CD4-positive, alpha-beta T cell (primary cell): ENCODE measurements at regions not wholly inside any gene's neighbourhood (a gene's known extent, or its start where the extent isn't known, plus 50 kb on each side); places are given as distances from the start of the nearest gene placed in this dataset.

Experiments
- ATAC-seq: fragments of 200-7000 bp; cut with Tn5 transposase; one replicate; pipeline ENCODE4 v1.10.0; 2022; ENCODE audit warnings: mild to moderate bottlenecking; ENCODE audit not compliant: poor library complexity
- CTCF ChIA-PET: fragments of 350-600 bp; sonication (Branson Sonifier 250); formaldehyde crosslinking; loops from one replicate; lab custom pipeline; 2021; ENCODE audit warnings: antibody characterized with exemption, inconsistent platforms; lab: Charles Lee
- POLR2A ChIA-PET: fragments of 350-600 bp; sonication (Branson Sonifier 250); formaldehyde crosslinking; loops from one replicate; lab custom pipeline; 2021; ENCODE audit warnings: antibody characterized with exemption, inconsistent platforms; lab: Charles Lee
- DNase-seq, 14 experiments: peaks; one replicate each; pipeline ENCODE4 v3.0.0-alpha.2; 2013 to 2020; ENCODE audit warnings: mixed read lengths in 2 of 14
- H3K27ac ChIP-seq, 2 donors: one replicate each; pipeline versions ENCODE4 v1.5.1 to v1.7.0; 2013; ENCODE audit warnings: low read length in 2 of 2, low read depth in 1 of 2, mild to moderate bottlenecking in 1 of 2
- H3K27me3 ChIP-seq, 2 experiments: 1 replicate in 1 of 2; 2 replicates in 1 of 2; pipeline versions ENCODE4 v1.6.1 to v1.7.0; 2013; ENCODE audit warnings: low read length in 2 of 2, control low read depth in 1 of 2, mild to moderate bottlenecking in 1 of 2, moderate library complexity in 1 of 2; ENCODE audit not compliant: insufficient read depth in 2 of 2, control insufficient read depth in 1 of 2
- H3K36me3 ChIP-seq: one replicate; pipeline ENCODE4 v1.6.1; 2013; ENCODE audit warnings: low read length, control low read depth; ENCODE audit not compliant: insufficient read depth
- H3K4me1 ChIP-seq: one replicate; pipeline ENCODE4 v1.6.1; 2013; ENCODE audit warnings: low read length, control low read depth; ENCODE audit not compliant: insufficient read depth
- H3K4me3 ChIP-seq: one replicate; pipeline ENCODE4 v1.5.1; 2013; ENCODE audit warnings: mild to moderate bottlenecking, low read length, moderate library complexity
- H3K9me3 ChIP-seq, 2 experiments: 1 replicate in 1 of 2; 2 replicates in 1 of 2; pipeline versions ENCODE4 v1.6.1 to v1.7.0; 2013; ENCODE audit warnings: low read length in 2 of 2, mild to moderate bottlenecking in 2 of 2, control low read depth in 1 of 2, moderate library complexity in 1 of 2; ENCODE audit not compliant: control insufficient read depth in 1 of 2, insufficient read depth in 1 of 2
- H3K27ac Mint-ChIP-seq: one replicate; pipeline ENCODE4 v1.8.0; 2020; ENCODE audit warnings: mixed read lengths
- H3K27me3 Mint-ChIP-seq: one replicate; pipeline ENCODE4 v1.8.0; 2021; ENCODE audit warnings: mixed read lengths
- H3K36me3 Mint-ChIP-seq: one replicate; pipeline ENCODE4 v1.8.0; 2021; ENCODE audit warnings: low read depth, mixed read lengths
- H3K4me1 Mint-ChIP-seq: one replicate; pipeline ENCODE4 v1.8.0; 2021; ENCODE audit warnings: low read depth, mixed read lengths
- H3K4me3 Mint-ChIP-seq: one replicate; pipeline ENCODE4 v1.8.0; 2020; ENCODE audit warnings: mild to moderate bottlenecking, mixed read lengths
- H3K9me3 Mint-ChIP-seq: one replicate; pipeline ENCODE4 v1.8.0; 2020; ENCODE audit warnings: mixed read lengths
- CTCF ChIP-seq: fragments of 200-600 bp; IDR thresholded peaks from one replicate; pipeline ENCODE4 v1.8.0; 2022; ENCODE audit warnings: antibody characterized with exemption, mild to moderate bottlenecking
- intact Hi-C, 2 experiments: fragments of 100-400 bp; cut with DNase I in 1 of 2; cut with micrococcal nuclease in 1 of 2; formaldehyde crosslinking; loops; one replicate each; pipeline versions ENCODE4 v1.15.1 to v1.9.0; 2023 to 2025; cut with DNase I, micrococcal nuclease

GRCh38 chr9:21552244-21553170 lies 70.4 kb upstream of the IFNE start:
- Histone ChIP-seq H3K27me3 (peaks cover 7 to 26% of the 10 kb centered on the region in 2 experiments), H3K4me1 (no peaks in the 10 kb centered on the region), H3K9me3 (no peaks in the 10 kb centered on the region), H3K4me3 (no peak overlapping the region), H3K36me3 (no peaks in the 10 kb centered on the region), H3K27ac (no peak overlapping the region)
- intact Hi-C loops: loop anchor here (5.0 to 10.0 kb wide), 3 partner anchors 58 to 240 kb away; partner anchors contain the start of gene KLHL9 (in 1 of the 2)
- ChIA-PET CTCF (no interaction called here), POLR2A (no interaction called here)
- Mint-ChIP-seq H3K27ac (no peak overlapping the region), H3K4me1 (peaks cover 18% of the 10 kb centered on the region), H3K36me3 (no peaks in the 10 kb centered on the region), H3K4me3 (no peak overlapping the region), H3K27me3 (peaks cover 34% of the 10 kb centered on the region), H3K9me3 (no peaks in the 10 kb centered on the region)
- DNase-seq (no peak), ATAC-seq (no peak)
- TF ChIP-seq CTCF: no peak

- H3K27me3 Mint-ChIP-seq: peaks cover 43% of the 10 kb centered on the region
- ChIA-PET CTCF (no interaction called here), POLR2A (no interaction called here)
- H3K36me3 Mint-ChIP-seq: no peaks in the 10 kb centered on the region
- no peaks in the 10 kb centered on the region for H3K9me3 ChIP-seq
- H3K27ac ChIP-seq: no peak overlapping the region
- intact Hi-C loops: loop anchor here (5.0 to 10.0 kb wide), 3 partner anchors 59 to 239 kb away; partner anchors contain the start of gene KLHL9 (in 1 of the 2)
- no peaks in the 10 kb centered on the region for H3K9me3 Mint-ChIP-seq
- H3K4me1 ChIP-seq: peaks cover under 1% of the 10 kb centered on the region
- ATAC-seq (no peak), DNase-seq (no peak)
- no peaks in the 10 kb centered on the region for H3K36me3 ChIP-seq
- peaks cover 22% of the 10 kb centered on the region for H3K4me1 Mint-ChIP-seq
- no peak overlapping the region for H3K27ac Mint-ChIP-seq
- H3K4me3 Mint-ChIP-seq: no peak overlapping the region
- H3K27me3 ChIP-seq: peaks cover 7 to 35% of the 10 kb centered on the region in 2 experiments
- no peak overlapping the region for H3K4me3 ChIP-seq
- TF ChIP-seq CTCF: no peak
Measured at GRCh38 chr9:21553441-21553840, 71.3 kb upstream of the IFNE start.

GRCh38 chr9:21554813-21555212 lies 72.7 kb upstream of the IFNE start:
- peaks cover 29% of the 10 kb centered on the region for H3K4me1 Mint-ChIP-seq
- POLR2A ChIA-PET: no interaction called here
- H3K9me3 ChIP-seq: no peaks in the 10 kb centered on the region
- no peak overlapping the region for H3K27ac Mint-ChIP-seq
- H3K4me3 ChIP-seq: no peak overlapping the region
- no peak overlapping the region for H3K27ac ChIP-seq
- TF ChIP-seq CTCF: no peak
- peaks cover 49% of the 10 kb centered on the region for H3K27me3 Mint-ChIP-seq
- intact Hi-C loops: loop anchor here (5.0 to 10.0 kb wide), 3 partner anchors 60 to 237 kb away; partner anchors contain the start of gene KLHL9 (in 1 of the 2)
- no peak for ATAC-seq
- no peak overlapping the region for H3K4me3 Mint-ChIP-seq
- peaks cover 11% of the 10 kb centered on the region for H3K4me1 ChIP-seq
- CTCF ChIA-PET: no interaction called here
- no peaks in the 10 kb centered on the region for H3K36me3 ChIP-seq
- peaks cover 7% of the 10 kb centered on the region for H3K36me3 Mint-ChIP-seq
- peaks cover 7 to 37% of the 10 kb centered on the region in 2 experiments for H3K27me3 ChIP-seq
- no peaks in the 10 kb centered on the region for H3K9me3 Mint-ChIP-seq
- no peak for DNase-seq
